GM10248 (cell line): ENCODE measurements at regions not wholly inside any gene's neighbourhood (a gene's known extent, or its start where the extent isn't known, plus 50 kb on each side); places are given as distances from the start of the nearest gene placed in this dataset.

ENCODE experiments used
- CTCF ChIA-PET: fragments of 300-600 bp; sonication (Branson Sonifier 250); formaldehyde crosslinking; extraction: SDS; loops from one replicate; lab custom pipeline; 2021; ENCODE audit warnings: antibody characterized with exemption; lab: Yijun Ruan, JAX
- POLR2A ChIA-PET: fragments of 350-650 bp; sonication (Branson Sonifier 250); formaldehyde crosslinking; extraction: SDS; loops from one replicate; lab custom pipeline; 2020; ENCODE audit warnings: antibody characterized with exemption; lab: Yijun Ruan, JAX
- DNase-seq: peaks from one replicate; pipeline ENCODE4 v3.0.0; 2012; ENCODE audit errors: extremely low spot score
- CTCF ChIP-seq: IDR thresholded peaks from 2 replicates; pipeline ENCODE4 v1.5.1; 2012; ENCODE audit warnings: mild to moderate bottlenecking, low read depth; ENCODE audit errors: extremely low read depth, missing control alignments, control extremely low read depth

- DNase-seq = no peak
- POLR2A ChIA-PET = no interaction called here
- no peak for TF ChIP-seq CTCF
- CTCF ChIA-PET = interaction anchor here (0.9 to 1.0 kb wide), 2 partner anchors 11 kb away, joined by 3 read pairs; no protein-coding TSS in a partner anchor
Observed at GRCh38 chr10:3451516-3452172, 279.1 kb upstream of the PITRM1 start.

GRCh38 chr10:3446221-3446620 is 273.6 kb upstream of the PITRM1 start:
- no peak for TF ChIP-seq CTCF
- no peak for DNase-seq
- ChIA-PET CTCF (no interaction called here), POLR2A (no interaction called here)

- POLR2A ChIA-PET = no interaction called here
- CTCF ChIA-PET = no interaction called here
- DNase-seq = no peak
- no peak for TF ChIP-seq CTCF
Observed at GRCh38 chr10:3445648-3446047, 273.1 kb upstream of the PITRM1 start.

- POLR2A ChIA-PET = no interaction called here
- no peak for DNase-seq
- no peak for TF ChIP-seq CTCF
- CTCF ChIA-PET = no interaction called here
Observed at GRCh38 chr10:3442451-3442990, 269.9 kb upstream of the PITRM1 start.

- no peak for DNase-seq
- no peak for TF ChIP-seq CTCF
- POLR2A ChIA-PET = no interaction called here
- CTCF ChIA-PET = interaction anchor here (2.1 kb wide), 1 partner anchor 14 kb away, joined by 5 read pairs; no protein-coding TSS in a partner anchor
Observed at GRCh38 chr10:3439183-3439582, 266.6 kb upstream of the PITRM1 start.

- DNase-seq = no peak
- ChIA-PET CTCF (interaction anchor here (2.1 kb wide), 1 partner anchor 14 kb away, joined by 5 read pairs; no protein-coding TSS in a partner anchor), POLR2A (no interaction called here)
- no peak for TF ChIP-seq CTCF
Observed at GRCh38 chr10:3438606-3439005, 266.0 kb upstream of the PITRM1 start.
